HEK293T (cell line): ENCODE measurements at regions not wholly inside any gene's neighbourhood (a gene's known extent, or its start where the extent isn't known, plus 50 kb on each side); places are given as distances from the start of the nearest gene placed in this dataset.

Experiments
- CTCF ChIA-PET: fragments of 350-600 bp; formaldehyde crosslinking; extraction: SDS; loops from one replicate; lab custom pipeline; 2021; ENCODE audit warnings: antibody characterized with exemption, inconsistent platforms; lab: Yijun Ruan, JAX
- POLR2A ChIA-PET: fragments of 350-600 bp; formaldehyde crosslinking; extraction: SDS; loops from one replicate; lab custom pipeline; 2020; ENCODE audit warnings: antibody characterized with exemption, inconsistent platforms; lab: Yijun Ruan, JAX
- DNase-seq: peaks from one replicate; pipeline ENCODE4 v3.0.0; 2012; ENCODE audit warnings: mixed read lengths; ENCODE audit errors: extremely low spot score
- ARNT ChIP-seq: fragments of 450-650 bp; IDR thresholded peaks from 2 replicates; pipeline ENCODE4 v1.6.1; 2017; ENCODE audit warnings: mild to moderate bottlenecking
- BHLHE40 ChIP-seq: fragments of 450-650 bp; IDR thresholded peaks from 2 replicates; pipeline ENCODE4 v1.6.1; 2016; ENCODE audit warnings: mild to moderate bottlenecking, moderate library complexity, borderline replicate concordance
- CTBP1 ChIP-seq: fragments of 450-650 bp; IDR thresholded peaks from 2 replicates; pipeline ENCODE4 v1.6.1; 2016; ENCODE audit warnings: borderline replicate concordance
- ELF4 ChIP-seq: fragments of 450-650 bp; IDR thresholded peaks from 2 replicates; pipeline ENCODE4 v1.6.1; 2017; ENCODE audit warnings: antibody characterized with exemption
- FOXA1 ChIP-seq: fragments of 450-650 bp; IDR thresholded peaks from 2 replicates; pipeline ENCODE4 v1.6.1; 2016; ENCODE audit warnings: mild to moderate bottlenecking
- FOXK2 ChIP-seq: fragments of 450-650 bp; IDR thresholded peaks from 2 replicates; pipeline ENCODE4 v1.6.1; 2016; ENCODE audit warnings: mild to moderate bottlenecking
- FOXM1 ChIP-seq: fragments of 450-650 bp; IDR thresholded peaks from 2 replicates; pipeline ENCODE4 v1.6.1; 2017; ENCODE audit warnings: mild to moderate bottlenecking, borderline replicate concordance
- HDGF ChIP-seq: fragments of 450-650 bp; IDR thresholded peaks from 2 replicates; pipeline ENCODE4 v1.6.1; 2017; ENCODE audit warnings: antibody characterized with exemption, borderline replicate concordance
- L3MBTL2 ChIP-seq: fragments of 450-650 bp; conservative IDR thresholded peaks from 2 replicates; pipeline ENCODE4 v1.6.1; 2016; ENCODE audit warnings: mild to moderate bottlenecking
- LEF1 ChIP-seq: fragments of 450-650 bp; IDR thresholded peaks from 2 replicates; pipeline ENCODE4 v1.6.1; 2017; ENCODE audit warnings: mild to moderate bottlenecking, borderline replicate concordance
- NFRKB ChIP-seq: fragments of 450-650 bp; IDR thresholded peaks from 2 replicates; pipeline ENCODE4 v1.6.1; 2016; ENCODE audit warnings: mild to moderate bottlenecking, moderate library complexity
- PKNOX1 ChIP-seq: fragments of 450-650 bp; IDR thresholded peaks from 2 replicates; pipeline ENCODE4 v1.6.1; 2016
- SP1 ChIP-seq: fragments of 450-650 bp; IDR thresholded peaks from 2 replicates; pipeline ENCODE4 v1.6.1; 2017
- SUZ12 ChIP-seq: fragments of 450-650 bp; IDR thresholded peaks from 2 replicates; pipeline ENCODE4 v1.6.1; 2016; ENCODE audit warnings: mild to moderate bottlenecking
- TARDBP ChIP-seq: fragments of 450-650 bp; IDR thresholded peaks from 2 replicates; pipeline ENCODE4 v1.6.1; 2016
- ZNF384 ChIP-seq: fragments of 450-650 bp; IDR thresholded peaks from 2 replicates; pipeline ENCODE4 v1.6.1; 2016

- no peak for TF ChIP-seq SUZ12
- no peak for TF ChIP-seq NFRKB
- TF ChIP-seq FOXA1, result no peak
- TF ChIP-seq FOXM1, result no peak
- TF ChIP-seq CTBP1, result no peak
- TF ChIP-seq ZNF384, result no peak
- TF ChIP-seq ARNT, result no peak
- TF ChIP-seq HDGF, result no peak
- TF ChIP-seq ELF4, result no peak
- no peak for TF ChIP-seq PKNOX1
- no peak for TF ChIP-seq TARDBP
- no peak for TF ChIP-seq FOXK2
- TF ChIP-seq BHLHE40, result no peak
- TF ChIP-seq L3MBTL2, result no peak
- TF ChIP-seq LEF1, result no peak
- no peak for TF ChIP-seq SP1
- no peak for DNase-seq
- ChIA-PET POLR2A (no interaction called here), CTCF (no interaction called here)
Measured at GRCh38 chr6:167682546-167683027, 144.1 kb upstream of the AFDN start.

GRCh38 chr6:167683028-167683862, 143.5 kb upstream of the AFDN start:
- no peak for DNase-seq
- CTCF ChIA-PET, result no interaction called here
- POLR2A ChIA-PET, result no interaction called here
- TF ChIP-seq HDGF (no peak), ARNT (no peak), PKNOX1 (no peak), SUZ12 (no peak), FOXA1 (no peak), CTBP1 (no peak), TARDBP (no peak), ELF4 (no peak), ZNF384 (no peak), SP1 (no peak), LEF1 (no peak), L3MBTL2 (no peak), BHLHE40 (no peak), FOXM1 (no peak), FOXK2 (no peak), NFRKB (no peak)

- ChIA-PET POLR2A (no interaction called here), CTCF (no interaction called here)
- TF ChIP-seq FOXK2 (no peak), PKNOX1 (no peak), ZNF384 (no peak), HDGF (no peak), SUZ12 (no peak), LEF1 (no peak), ELF4 (no peak), FOXM1 (no peak), CTBP1 (no peak), NFRKB (no peak), ARNT (no peak), TARDBP (no peak), L3MBTL2 (no peak), BHLHE40 (no peak), SP1 (no peak), FOXA1 (no peak)
- DNase-seq, result no peak
Measured at GRCh38 chr6:167684276-167685104, 142.2 kb upstream of the AFDN start.

GRCh38 chr6:167685654-167686053, 141.1 kb upstream of the AFDN start:
- POLR2A ChIA-PET, result no interaction called here
- CTCF ChIA-PET, result no interaction called here
- TF ChIP-seq PKNOX1 (no peak), LEF1 (no peak), ELF4 (no peak), SP1 (no peak)
- no peak for DNase-seq

GRCh38 chr6:167686204-167686893, 140.4 kb upstream of the AFDN start:
- DNase-seq, result no peak
- no peak for TF ChIP-seq LEF1
- TF ChIP-seq ARNT, result no peak
- TF ChIP-seq TARDBP, result no peak
- no peak for TF ChIP-seq FOXM1
- no peak for TF ChIP-seq ZNF384
- TF ChIP-seq L3MBTL2, result no peak
- no peak for TF ChIP-seq ELF4
- TF ChIP-seq HDGF, result no peak
- no peak for TF ChIP-seq CTBP1
- TF ChIP-seq PKNOX1, result no peak
- TF ChIP-seq FOXK2, result no peak
- no peak for TF ChIP-seq BHLHE40
- TF ChIP-seq SUZ12, result no peak
- TF ChIP-seq NFRKB, result no peak
- TF ChIP-seq FOXA1, result no peak
- ChIA-PET POLR2A (no interaction called here), CTCF (no interaction called here)
